ENCODE measurements at regions not wholly inside any gene's neighbourhood (a gene's known extent, or its start where the extent isn't known, plus 50 kb on each side); places are given as distances from the start of the nearest gene placed in this dataset.

- DNase-seq (ENCODE audit: low read depth), result no peak
These were observed 409.1 kb downstream of the TCERG1L start for GRCh38 chr10:130902471-130902870.

- no peak for DNase-seq (ENCODE audit: low read depth)
These were observed 408.6 kb downstream of the TCERG1L start for GRCh38 chr10:130902929-130903328.

DNA sequence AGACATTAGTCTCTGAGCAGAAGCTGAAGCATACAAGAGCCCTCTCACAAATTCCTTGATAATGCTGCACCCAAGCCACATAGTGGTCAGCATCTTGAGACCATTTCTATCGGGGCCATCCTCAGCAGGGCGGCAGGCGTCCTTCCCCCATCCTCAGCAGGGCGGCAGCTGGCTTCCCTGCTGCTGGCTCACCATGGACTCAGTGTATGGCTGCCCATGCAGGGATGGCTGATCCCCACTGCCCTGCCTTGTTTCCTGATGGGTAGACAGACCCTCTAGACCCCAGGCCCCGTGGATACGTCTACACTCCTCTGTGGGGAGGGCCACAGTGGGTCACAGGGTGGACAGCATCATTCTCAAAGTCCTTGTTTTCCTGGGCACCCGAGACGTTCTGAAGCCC is 406.8 kb downstream of the TCERG1L start:
- DNase-seq (ENCODE audit: low read depth), result no peak

DNA sequence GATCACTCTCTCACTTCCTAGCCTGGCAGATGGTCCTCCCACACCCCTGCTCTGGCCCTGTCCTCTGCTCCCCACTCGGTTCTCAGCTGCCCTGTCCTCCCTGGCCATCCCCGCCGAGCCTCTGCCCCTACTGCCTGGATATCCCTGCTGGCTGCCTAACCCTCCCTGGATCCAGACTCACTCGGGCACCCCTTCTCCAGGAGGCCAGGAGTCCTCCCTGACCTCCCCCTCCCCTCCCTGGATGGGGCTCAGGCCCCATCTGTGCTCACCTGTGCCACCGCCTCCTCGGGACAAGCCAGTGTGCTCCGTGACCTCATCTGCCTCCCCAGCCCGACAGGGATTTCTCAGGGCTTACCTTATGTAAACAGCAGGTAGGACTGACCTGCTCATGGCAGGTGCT is 406.1 kb downstream of the TCERG1L start:
- no peak for DNase-seq (ENCODE audit: low read depth)

DNA sequence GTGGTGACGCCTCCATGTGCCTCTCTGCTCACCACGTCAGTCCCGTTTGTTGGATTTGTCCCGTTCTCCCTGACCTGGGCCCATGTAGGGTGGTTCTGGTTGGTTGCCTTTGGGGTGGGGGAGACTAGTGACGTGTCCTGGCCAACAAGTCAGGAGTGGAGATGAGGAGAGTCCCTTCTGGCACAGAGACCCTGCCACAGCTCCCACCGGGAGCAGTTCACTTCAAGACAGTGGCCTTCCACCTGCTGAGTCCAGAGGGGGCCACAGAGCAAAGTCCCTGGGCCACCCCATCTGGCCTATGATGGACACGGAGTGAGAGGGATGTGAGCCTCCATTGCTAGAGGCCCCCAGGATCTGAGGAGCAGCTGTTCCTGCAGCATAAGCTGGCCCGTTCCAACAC is 405.6 kb downstream of the TCERG1L start:
- DNase-seq (ENCODE audit: low read depth), result no peak

GRCh38 chr10:130910848-130911247 is 400.7 kb downstream of the TCERG1L start:
- DNase-seq (ENCODE audit: low read depth), result no peak

GRCh38 chr10:130913844-130914243 is 397.7 kb downstream of the TCERG1L start:
- no peak for DNase-seq (ENCODE audit: low read depth)

GRCh38 chr10:130914367-130914766 is 397.2 kb downstream of the TCERG1L start:
- DNase-seq (ENCODE audit: low read depth), result no peak

GRCh38 chr10:130915065-130915464 is 396.5 kb downstream of the TCERG1L start:
- no peak for DNase-seq (ENCODE audit: low read depth)

GRCh38 chr10:130921461-130921860 is 390.1 kb downstream of the TCERG1L start:
- DNase-seq (ENCODE audit: low read depth), result no peak

- DNase-seq (ENCODE audit: low read depth), result no peak
These were observed 389.5 kb downstream of the TCERG1L start for GRCh38 chr10:130921911-130922440.

DNA sequence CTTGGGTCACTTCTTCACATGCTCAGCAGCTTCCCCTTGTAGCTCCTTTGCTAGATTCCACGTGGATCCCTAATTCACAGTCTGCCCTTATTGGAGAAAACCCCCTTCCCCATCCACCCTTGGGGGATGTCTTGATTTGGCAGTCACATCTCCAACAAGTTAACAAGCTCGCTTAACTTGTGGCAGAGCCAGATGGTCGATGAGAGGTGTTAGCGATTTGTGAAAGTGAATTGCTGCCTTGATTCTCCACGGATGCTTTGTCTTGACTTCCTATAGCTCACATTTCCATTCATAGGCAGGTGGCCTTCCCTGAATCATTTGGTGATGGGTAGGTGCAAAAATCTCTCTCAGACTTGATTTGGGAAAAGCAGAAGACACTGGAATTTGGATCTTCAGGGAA is 387.9 kb downstream of the TCERG1L start:
- DNase-seq (ENCODE audit: low read depth), result no peak

DNA sequence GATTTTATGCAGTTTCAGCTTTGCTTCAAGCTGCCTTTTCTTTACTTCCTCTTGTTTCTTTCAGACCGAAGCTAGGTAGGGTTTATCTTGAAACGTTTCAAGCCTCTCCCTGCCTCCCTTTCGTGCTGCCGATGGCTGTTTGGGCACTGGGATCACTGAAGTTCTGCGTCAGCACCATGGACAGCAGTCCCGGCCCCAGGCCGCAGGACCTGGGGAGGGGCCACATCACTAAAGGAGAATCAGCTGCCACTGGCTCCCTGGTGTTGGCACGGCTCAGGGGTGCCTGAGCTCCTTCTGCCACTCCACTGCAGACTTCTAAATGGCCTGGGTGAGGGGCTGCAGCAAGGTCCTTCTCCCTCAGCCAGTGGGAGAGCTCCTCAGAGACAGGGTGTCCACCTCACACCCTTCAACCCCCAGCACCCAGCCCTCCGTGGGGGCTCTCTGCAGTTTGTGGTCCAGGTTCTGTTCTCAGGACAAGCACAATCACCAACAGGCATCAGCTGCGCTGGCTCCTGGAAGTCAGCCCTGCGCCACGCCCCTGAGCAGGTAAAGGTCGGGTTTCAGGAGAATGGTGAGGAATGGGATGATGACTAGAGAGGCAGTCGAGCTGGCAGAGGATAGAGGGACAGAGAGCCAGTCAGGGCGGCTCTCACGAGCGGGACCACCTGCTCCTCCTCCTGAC is 387.2 kb downstream of the TCERG1L start:
- DNase-seq (ENCODE audit: low read depth), result no peak

GRCh38 chr10:130926442-130926841 is 385.1 kb downstream of the TCERG1L start:
- DNase-seq (ENCODE audit: low read depth), result no peak

- no peak for DNase-seq (ENCODE audit: low read depth)
These were observed 384.4 kb downstream of the TCERG1L start for GRCh38 chr10:130927157-130927556.

GRCh38 chr10:130928306-130928705 is 383.2 kb downstream of the TCERG1L start:
- no peak for DNase-seq (ENCODE audit: low read depth)

GRCh38 chr10:130929422-130930325 is 381.8 kb downstream of the TCERG1L start:
- DNase-seq (ENCODE audit: low read depth), result no peak

DNA sequence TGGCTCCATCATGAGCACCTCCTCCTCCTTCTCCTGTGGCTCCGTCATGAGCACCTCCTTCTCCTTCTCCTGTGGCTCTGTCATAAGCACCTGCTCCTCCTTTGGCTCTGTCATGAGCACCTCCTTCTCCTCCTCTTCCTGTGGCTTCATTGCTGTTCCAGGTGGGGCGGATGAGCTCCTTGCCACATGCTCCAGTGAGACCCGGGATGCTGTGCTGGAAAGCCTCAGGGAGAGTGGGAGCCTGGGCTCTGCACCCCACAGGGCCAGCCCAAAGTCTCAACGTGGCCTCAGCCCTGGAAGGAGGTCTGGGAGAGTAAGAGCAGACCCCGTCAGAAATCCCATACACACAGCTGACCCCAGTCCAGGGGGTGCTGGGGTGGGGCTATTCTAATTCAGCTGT is 380.7 kb downstream of the TCERG1L start:
- DNase-seq (ENCODE audit: low read depth), result no peak

DNA sequence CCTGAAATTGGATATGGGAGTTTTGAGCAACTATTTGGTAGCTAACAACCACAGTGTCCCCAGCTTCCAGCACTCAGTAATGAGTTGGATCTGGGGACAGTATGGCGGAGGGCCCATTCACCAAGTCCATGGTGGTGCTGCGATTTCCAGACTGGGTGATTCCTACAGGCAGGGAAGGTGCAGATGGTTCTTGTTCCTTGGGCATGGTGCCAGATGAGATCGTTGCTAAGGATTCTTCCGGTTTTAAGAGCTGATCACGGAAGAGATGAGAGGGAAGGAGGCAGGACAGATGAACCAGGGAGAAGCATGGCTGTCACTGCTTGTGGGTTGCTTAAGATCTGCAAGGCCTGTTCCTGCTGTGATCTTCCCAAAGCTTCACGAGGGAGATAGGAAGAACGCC is 380.3 kb downstream of the TCERG1L start:
- DNase-seq (ENCODE audit: low read depth), result no peak

DNA sequence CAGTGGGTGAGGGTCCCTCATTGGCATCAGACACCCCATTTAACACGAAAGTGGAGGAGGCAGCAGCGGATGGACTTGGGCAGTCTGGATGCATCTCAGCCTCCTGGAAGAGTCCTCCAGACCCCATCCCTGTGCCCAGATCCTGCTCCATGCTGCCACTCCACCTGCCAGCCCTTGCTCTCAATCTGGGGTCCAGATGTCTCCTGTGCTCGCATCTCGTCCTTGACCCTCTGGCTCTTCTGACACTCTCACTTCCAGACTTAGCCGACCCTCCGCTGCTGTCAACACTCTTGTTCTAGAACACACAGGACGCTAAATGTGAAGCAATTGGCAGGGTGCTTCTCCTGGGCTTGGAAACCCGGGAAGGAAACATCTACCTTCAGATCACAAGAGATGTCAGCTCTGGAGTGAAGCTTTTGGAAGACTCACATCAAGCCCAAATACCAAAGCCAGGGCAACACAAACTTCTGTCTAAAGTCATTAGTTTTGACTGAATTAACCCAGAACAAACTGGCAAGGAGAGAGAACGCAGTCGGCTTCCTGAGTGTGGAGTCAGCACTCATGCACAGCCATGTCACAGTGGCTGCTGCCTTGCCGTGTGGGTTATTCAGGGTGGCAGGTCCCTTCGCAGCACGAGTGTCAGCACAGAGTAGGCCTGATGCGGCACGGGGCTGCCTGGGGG is 379.1 kb downstream of the TCERG1L start:
- no peak for DNase-seq (ENCODE audit: low read depth)

DNA sequence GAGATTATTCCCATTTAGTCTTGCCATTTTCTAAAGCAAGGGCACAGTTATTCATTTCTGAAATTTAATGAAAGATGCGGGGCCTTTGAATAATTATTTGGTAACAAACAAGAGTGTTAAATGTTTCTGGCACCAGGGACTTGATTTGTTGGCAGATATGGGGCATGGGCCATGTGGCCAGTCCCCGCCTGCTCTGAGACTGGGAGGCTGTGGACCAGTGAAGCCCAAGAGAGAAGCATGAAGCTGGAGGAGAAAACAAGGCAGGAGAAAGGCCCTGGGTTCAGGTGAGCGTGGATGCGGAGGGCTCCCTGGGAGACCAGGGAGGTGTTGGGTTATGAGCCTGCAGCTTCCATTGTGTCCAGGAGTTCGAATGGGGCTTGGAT is 378.5 kb downstream of the TCERG1L start:
- no peak for DNase-seq (ENCODE audit: low read depth)

- no peak for DNase-seq (ENCODE audit: low read depth)
These were observed 377.0 kb downstream of the TCERG1L start for GRCh38 chr10:130934293-130935127.
